ENCODE measurements at regions not wholly inside any gene's neighbourhood (a gene's known extent, or its start where the extent isn't known, plus 50 kb on each side); places are given as distances from the start of the nearest gene placed in this dataset.

- no peak for DNase-seq
These were observed 135.7 kb upstream of the SEL1L start for GRCh38 chr14:81669308-81669707.

- DNase-seq, result no peak
These were observed 140.3 kb upstream of the SEL1L start for GRCh38 chr14:81673930-81674329.

GRCh38 chr14:81676395-81676794, 142.7 kb upstream of the SEL1L start:
- DNase-seq, result no peak

GRCh38 chr14:81676879-81677278, 143.2 kb upstream of the SEL1L start:
- DNase-seq, result no peak

GRCh38 chr14:81677736-81678135, 144.1 kb upstream of the SEL1L start:
- DNase-seq, result no peak

- DNase-seq, result no peak
These were observed 145.6 kb upstream of the SEL1L start for GRCh38 chr14:81679226-81679625.

- DNase-seq, result no peak
These were observed 147.9 kb upstream of the SEL1L start for GRCh38 chr14:81681541-81681940.

GRCh38 chr14:81682134-81682533, 148.5 kb upstream of the SEL1L start:
- no peak for DNase-seq

- DNase-seq, result no peak
These were observed 149.0 kb upstream of the SEL1L start for GRCh38 chr14:81682701-81683100.

GRCh38 chr14:81684696-81685095, 151.0 kb upstream of the SEL1L start:
- no peak for DNase-seq

- no peak for DNase-seq
These were observed 152.9 kb upstream of the SEL1L start for GRCh38 chr14:81686512-81686911.

- DNase-seq, result no peak
These were observed 158.3 kb upstream of the SEL1L start for GRCh38 chr14:81691931-81692330.

- DNase-seq, result no peak
These were observed 160.8 kb upstream of the SEL1L start for GRCh38 chr14:81694419-81694818.

- no peak for DNase-seq
These were observed 176.0 kb upstream of the SEL1L start for GRCh38 chr14:81709681-81710080.

GRCh38 chr14:81710232-81710845, 176.7 kb upstream of the SEL1L start:
- DNase-seq, result peak; percentile 57

GRCh38 chr14:81715731-81716130, 182.1 kb upstream of the SEL1L start:
- DNase-seq, result no peak

- no peak for DNase-seq
These were observed 183.3 kb upstream of the SEL1L start for GRCh38 chr14:81716953-81717352.

- no peak for DNase-seq
These were observed 190.3 kb upstream of the SEL1L start for GRCh38 chr14:81723956-81724355.

- peak; percentile 60 for DNase-seq
These were observed 193.6 kb upstream of the SEL1L start for GRCh38 chr14:81727218-81727617.

- DNase-seq, result no peak
These were observed 194.8 kb upstream of the SEL1L start for GRCh38 chr14:81728447-81728846.

GRCh38 chr14:81729622-81730021, 196.0 kb upstream of the SEL1L start:
- DNase-seq, result no peak

GRCh38 chr14:81737938-81738337, 204.3 kb upstream of the SEL1L start:
- DNase-seq, result no peak

- no peak for DNase-seq
These were observed 205.4 kb upstream of the SEL1L start for GRCh38 chr14:81738946-81739659.

- DNase-seq, result no peak
These were observed 210.0 kb upstream of the SEL1L start for GRCh38 chr14:81743605-81744004.

Measured in left kidney (tissue), 1 donor.